GM18858 (cell line): ENCODE measurements at regions not wholly inside any gene's neighbourhood (a gene's known extent, or its start where the extent isn't known, plus 50 kb on each side); places are given as distances from the start of the nearest gene placed in this dataset.
A peak's percentile ranks its signal among the peaks of the same experiment; 100 is the strongest.
"Not testable (repeated sequence)": the region's sequence is repeated elsewhere in the genome, so short reads cannot be mapped to it uniquely, and the experiment has no call there.

Source experiments
- ATAC-seq: cut with Tn5 transposase; IDR thresholded peaks from one replicate; pipeline ENCODE4 v1.9.1; 2021; ENCODE audit not compliant: unreplicated experiment

GRCh38 chr13:40026741-40027140, 371.3 kb downstream of the COG6 start:
- no peak for ATAC-seq

GRCh38 chr13:40028446-40028845, 373.0 kb downstream of the COG6 start:
- ATAC-seq = no peak

DNA sequence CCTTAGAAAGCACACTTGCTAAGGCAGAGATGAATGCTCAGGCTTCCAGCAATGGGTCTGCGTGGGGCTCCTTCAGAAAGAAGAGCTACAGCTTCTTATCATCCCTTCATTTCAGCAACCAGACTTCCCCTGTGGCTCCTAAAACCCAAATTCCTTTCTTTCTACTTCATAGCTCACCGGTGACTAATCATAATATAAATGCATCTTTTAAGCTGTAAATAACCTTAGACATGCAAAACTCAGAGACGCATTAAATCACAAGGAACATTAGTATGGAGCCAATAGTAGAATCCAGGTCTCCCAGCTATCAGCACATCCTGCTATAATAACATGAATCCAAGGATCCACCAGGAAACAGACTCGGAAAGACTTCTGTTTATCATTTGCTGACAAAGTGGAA, 375.6 kb downstream of the COG6 start:
- ATAC-seq = no peak

DNA sequence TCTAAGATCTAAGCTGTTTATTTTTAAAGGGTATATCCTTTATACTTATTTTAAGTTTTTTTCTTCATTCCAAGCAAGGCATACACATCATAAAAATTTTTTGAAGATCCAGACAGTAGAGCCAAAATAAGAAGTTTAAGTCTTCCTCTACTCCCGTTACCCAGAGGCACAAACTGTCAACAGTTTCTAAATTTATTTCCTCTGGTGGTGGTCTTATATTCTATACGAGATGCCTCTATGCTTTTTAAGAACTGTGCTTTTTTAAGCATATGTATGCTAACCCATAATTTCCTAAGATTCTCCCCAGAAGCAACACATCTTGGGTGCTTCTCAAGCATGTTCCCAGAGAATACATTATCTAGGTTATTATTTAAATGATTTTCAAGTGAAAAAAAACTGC, 383.6 kb downstream of the COG6 start:
- ATAC-seq = no peak

- no peak for ATAC-seq
Measured at GRCh38 chr13:40042991-40043390, 387.5 kb downstream of the COG6 start.

DNA sequence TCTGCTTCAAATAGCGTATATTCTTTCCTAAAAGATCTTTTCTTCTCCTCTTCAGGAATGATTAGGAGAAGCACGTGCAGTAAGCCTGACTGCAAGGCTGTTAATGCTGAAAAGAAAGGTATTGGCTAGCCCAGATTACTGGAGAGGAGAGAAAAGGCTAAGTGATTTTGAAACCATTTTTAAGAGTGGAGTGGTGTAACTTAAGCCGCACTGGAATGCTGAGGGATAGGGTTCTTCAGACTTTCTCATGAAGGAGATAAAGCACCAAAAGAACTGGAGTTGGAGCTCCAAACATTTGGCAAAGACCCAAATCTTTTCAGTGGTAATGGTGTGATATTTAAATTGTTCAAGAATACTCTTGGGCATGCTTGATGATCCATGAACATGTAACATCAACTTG, 388.3 kb downstream of the COG6 start:
- no peak for ATAC-seq

GRCh38 chr13:40047322-40047771, 391.9 kb downstream of the COG6 start:
- ATAC-seq = peak; percentile 93

- ATAC-seq = no peak
Measured at GRCh38 chr13:40048551-40048950, 393.1 kb downstream of the COG6 start.

DNA sequence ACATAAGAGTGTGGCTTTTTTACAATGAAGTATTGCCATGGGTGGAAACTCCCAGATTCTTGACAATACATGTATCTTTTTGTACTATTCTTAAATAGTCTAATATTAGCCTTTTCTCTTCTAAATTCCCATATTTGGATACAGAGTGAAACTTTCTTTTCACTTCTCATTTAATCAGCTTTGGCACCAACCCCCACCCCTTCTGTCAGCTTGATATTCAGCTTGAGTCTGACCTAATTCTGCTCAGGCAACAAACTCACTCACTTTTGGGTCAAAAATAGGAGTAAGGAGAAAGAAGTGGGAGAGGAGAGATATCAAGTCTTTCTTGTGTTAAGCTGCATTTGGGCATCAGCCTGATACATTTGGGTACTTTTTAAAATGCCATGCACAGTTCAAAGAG, 397.5 kb downstream of the COG6 start:
- no peak for ATAC-seq

DNA sequence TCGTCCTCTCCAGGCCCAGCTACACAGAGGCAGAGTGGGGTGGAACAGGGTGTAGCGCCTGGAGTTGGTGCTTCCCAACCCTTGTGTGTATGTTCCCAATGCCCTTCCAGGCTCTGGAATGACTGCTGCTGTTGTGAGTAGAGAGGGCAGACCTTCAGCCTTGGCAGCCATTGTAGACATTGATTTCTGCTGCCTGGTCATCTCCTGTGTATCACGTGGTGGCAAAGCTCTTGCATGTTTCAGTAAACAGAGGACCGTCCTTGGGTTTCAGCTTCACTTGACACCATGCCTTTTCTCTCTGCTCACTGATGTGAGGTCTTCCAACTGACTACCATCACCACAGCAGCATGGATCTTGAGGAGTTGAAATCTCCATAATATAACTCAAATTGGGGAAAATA, 397.9 kb downstream of the COG6 start:
- no peak for ATAC-seq

DNA sequence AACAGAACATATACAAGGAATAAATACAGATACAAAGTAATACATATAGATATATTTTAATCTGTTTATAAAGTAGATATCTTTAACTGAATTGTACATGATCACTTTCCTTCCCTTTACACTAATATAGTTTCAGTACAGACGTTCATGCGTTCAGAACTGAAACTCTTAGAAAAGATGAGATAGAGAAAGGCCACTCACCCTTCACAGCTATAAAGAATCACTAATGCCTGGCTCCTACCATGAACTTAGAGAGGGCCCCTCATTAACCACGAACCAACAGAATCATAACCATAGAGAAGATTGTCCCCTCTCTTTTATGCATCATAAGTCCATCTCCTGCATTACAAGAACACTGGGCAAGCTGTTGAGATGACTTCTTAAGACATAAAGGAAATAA, 399.0 kb downstream of the COG6 start:
- not testable (repeated sequence) for ATAC-seq

GRCh38 chr13:40056898-40057619, 401.6 kb downstream of the COG6 start:
- ATAC-seq = no peak

DNA sequence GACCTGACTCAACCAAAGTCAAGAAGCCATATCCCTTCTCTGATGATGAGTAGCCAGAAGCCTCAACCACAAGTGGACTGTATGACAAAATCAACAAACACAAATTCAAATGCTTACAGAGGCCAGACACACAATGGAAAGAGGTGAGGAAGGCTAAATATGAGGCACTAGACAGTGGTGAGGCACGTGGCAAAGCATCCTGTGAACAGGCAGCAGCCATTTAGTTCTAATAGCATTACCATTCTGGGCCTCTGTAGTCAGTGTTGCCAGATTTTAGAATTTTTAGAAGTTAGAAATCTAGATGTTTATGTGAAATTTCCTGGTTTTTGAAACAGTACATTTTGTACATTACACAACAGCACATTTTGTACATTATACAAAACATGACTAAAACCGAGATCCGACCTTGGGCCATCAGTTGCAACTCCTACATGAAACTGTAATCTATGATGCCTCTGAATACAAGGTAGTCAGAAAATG, 403.3 kb downstream of the COG6 start:
- no peak for ATAC-seq

DNA sequence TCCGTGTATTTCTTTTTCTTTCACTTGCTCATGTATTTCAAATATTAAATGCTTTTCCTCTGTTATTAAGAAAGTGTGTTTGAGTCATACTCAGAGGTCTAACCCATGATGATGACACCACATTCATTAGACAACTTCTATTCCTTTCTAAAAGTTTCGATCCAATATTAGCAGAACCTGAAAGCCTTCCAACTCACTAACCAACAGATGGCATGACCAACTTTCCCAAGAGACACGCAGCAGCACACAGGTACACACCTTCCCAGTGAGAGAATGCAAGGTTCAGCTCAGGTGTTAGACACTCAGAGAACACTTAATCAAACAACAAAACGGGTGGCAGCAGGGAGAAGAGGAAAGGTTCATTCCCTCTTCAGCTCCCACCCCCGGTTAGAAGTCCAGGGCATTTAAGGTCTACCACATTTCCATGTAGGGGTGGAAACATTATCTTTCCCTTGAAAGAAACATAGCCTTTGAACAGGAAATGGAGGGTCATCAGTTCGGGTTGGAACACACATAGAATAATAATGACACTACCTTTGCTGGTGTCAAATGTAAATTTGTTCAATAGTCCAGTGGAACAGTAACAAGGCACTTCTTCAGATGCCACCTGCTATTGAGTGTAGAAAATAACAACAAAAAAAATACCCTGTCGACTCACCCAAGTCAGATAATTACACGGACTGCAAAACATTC, 404.2 kb downstream of the COG6 start:
- no peak for ATAC-seq

- peak; percentile 85 for ATAC-seq
Measured at GRCh38 chr13:40060296-40061007, 405.0 kb downstream of the COG6 start.

DNA sequence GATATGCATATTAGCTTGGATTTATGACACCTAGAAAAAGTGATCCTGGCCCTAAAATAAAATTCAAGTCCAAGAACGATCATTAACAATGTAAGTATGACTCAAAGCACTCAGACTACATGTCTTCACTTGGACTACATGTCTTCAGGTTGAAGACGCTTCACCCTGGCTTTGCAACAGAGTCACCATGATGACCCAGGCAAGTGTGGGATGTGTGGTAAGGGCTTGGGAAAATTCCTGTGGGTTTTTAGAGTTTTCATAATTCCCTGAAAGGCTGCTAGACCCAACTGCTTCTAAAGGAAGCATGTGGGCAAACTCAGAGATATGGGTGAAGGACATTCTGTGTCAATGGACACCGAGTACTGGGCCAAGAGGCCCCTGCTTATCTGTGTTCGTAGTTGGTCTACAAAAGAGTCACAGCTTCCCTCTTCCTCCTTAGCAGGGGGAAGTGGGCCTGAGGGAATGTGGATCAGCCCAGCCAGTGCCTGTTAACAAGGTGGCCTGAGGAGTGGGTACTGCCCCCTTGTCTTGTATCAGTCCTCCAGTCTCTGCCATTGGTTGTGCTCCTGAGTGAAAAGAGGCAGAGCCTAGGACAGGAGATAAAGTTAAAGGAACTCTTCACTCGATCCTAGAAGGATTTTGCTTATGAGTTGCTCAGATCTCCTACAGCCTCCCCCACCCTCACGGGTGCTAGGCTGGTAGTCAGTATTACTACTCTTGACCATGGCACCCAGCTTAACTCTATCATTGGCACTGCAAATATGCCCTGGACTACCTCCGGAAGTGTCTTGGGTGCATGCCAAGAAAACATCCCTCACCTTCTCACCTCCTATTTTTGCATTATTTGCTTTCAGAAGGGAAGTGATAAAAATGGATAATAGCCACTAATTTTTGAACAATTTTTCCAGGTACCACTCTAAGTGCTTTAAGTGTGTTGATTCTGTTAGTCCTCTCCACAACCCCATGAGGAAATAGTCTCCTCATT, 406.3 kb downstream of the COG6 start:
- ATAC-seq = no peak

DNA sequence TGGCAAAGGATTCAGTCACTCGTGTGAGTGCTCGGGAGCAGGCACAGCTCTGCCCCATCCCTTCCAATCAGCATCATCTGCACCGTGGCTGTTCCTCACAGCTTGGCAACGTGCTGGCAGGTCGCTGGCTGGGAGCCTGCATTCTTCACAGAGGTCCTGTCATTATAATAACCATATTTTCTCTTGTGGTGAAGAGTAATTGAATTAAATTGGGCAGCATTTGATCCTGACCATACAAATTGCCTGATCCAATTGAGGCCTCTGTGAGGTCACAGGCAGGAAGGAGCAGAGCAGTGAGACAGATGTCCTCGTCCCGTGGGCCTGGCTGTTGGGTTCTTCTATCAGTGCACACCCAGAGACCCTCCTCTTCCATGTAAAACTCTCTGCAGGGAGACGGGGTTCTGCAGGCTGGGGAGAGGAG, 407.8 kb downstream of the COG6 start:
- ATAC-seq = no peak

DNA sequence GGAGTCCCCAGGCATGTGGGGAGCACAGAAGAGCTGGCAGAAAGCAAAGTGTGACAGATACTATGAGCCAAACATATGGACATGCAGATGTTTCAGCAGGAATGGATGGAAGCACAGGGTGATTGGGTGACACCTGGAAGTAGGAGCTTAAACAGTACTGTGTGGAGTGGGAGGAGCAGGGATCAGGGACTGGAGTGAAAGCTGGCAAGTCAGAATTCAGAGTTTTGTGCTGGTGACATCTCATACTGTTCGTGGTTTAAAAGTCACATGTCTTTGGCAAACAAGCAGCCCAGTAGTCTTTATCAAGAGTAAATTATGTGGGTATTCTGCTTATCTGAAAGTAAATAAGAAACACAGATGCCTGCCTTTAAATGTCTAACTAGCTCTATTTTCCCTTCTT, 408.2 kb downstream of the COG6 start:
- ATAC-seq = no peak

DNA sequence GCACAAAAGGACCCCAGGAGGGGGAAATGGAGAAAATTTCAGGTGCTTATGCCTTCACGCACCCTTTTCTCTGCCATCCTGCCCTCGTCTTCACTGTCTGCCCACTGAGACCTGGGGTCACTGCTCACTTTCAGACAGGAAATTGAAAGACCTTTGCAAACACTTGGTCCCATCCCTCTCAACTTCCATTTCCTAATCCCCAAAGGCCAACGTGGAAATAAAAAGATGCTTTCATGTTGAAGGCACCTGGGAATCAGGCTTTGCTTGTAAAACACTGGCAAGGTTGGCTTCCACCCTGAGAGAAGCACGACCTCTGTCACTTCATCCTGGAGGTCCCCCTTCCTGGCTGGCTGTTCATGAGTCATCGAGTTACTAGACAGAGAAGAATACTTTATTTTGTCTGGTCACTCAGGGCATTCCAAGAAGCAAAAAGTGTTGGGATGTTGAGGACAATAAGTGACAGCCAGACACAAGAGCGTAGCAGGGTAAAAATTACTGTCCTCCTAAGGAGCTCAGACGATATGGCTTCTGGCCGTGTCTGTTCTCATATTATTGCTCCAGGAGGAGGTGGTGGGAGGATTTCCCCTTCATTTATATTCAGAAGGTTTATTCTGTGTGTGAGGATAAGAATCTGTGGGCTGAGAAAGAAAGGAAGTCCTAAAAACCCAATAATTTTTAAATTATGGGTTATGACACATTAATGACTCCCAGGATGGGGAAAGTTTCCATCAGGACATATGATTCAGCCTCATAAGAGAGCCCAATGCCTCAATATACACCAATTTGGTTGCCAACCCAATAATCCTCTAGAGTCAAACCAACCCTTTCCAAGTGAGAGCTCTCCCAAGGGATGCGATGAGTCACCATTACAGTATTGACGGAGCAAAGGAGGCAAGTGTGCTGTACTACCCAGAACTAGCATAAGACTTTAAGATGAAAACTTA, 409.0 kb downstream of the COG6 start:
- no peak for ATAC-seq
